Heart left ventricle (tissue), 16 donors: ENCODE measurements at regions not wholly inside any gene's neighbourhood (a gene's known extent, or its start where the extent isn't known, plus 50 kb on each side); places are given as distances from the start of the nearest gene placed in this dataset.

Source experiments
- ATAC-seq, 4 donors: fragments of 200-7000 bp; cut with Tn5 transposase; one replicate each; pipeline ENCODE4 v1.9.1; 2020 to 2022; ENCODE audit warnings: moderate library complexity in 4 of 4, mild to moderate bottlenecking in 3 of 4, moderate number of reproducible peaks in 1 of 4
- DNase-seq, 5 donors: peaks; one replicate each; pipeline ENCODE4 v3.0.0-alpha.2; 2020
- H3K27ac ChIP-seq, 12 donors: fragments of 200-600 bp; sonication (generic) in 4 of 12; one replicate each; pipeline versions ENCODE4 v1.5.0 to v1.8.0; 2016 to 2022; ENCODE audit warnings: mild to moderate bottlenecking in 2 of 12
- H3K27me3 ChIP-seq, 9 donors: fragments of 200-600 bp; sonication (generic) in 2 of 9; one replicate each; pipeline versions ENCODE4 v1.5.1 to v1.8.0; 2016 to 2022; ENCODE audit warnings: mild to moderate bottlenecking in 3 of 9
- H3K36me3 ChIP-seq, 9 donors: fragments of 200-600 bp; sonication (generic) in 2 of 9; one replicate each; pipeline versions ENCODE4 v1.5.0 to v1.8.0; 2018 to 2022; ENCODE audit warnings: mild to moderate bottlenecking in 2 of 9
- H3K4me1 ChIP-seq, 12 donors: fragments of 200-600 bp; sonication (generic) in 4 of 12; one replicate each; pipeline versions ENCODE4 v1.5.0 to v1.8.0; 2016 to 2022; ENCODE audit warnings: mild to moderate bottlenecking in 3 of 12
- H3K4me3 ChIP-seq, 12 donors: fragments of 200-600 bp; sonication (generic) in 4 of 12; one replicate each; pipeline versions ENCODE4 v1.5.0 to v1.8.0; 2017 to 2022; ENCODE audit warnings: mild to moderate bottlenecking in 9 of 12, moderate library complexity in 4 of 12
- H3K9me3 ChIP-seq, 12 donors: fragments of 200-600 bp; sonication (generic) in 4 of 12; one replicate each; pipeline versions ENCODE4 v1.5.0 to v1.8.0; 2016 to 2022; ENCODE audit warnings: mild to moderate bottlenecking in 1 of 12
- POLR2A ChIP-seq, 2 donors: fragments of 450-650 bp; IDR thresholded peaks; one replicate each; pipeline ENCODE4 v1.6.1; 2017; ENCODE audit warnings: antibody characterized with exemption in 2 of 2, mild to moderate bottlenecking in 2 of 2, moderate library complexity in 2 of 2
- WGBS, 4 donors: extraction: QIAGEN DNeasy Blood & Tissue Kit in 2 of 4; methylation state at CpG; one replicate each; pipeline versions ENCODE4 v1.1.5 to v1.1.7; 2013 to 2018; 5-methylcytosine and 5-hydroxymethylcytosine counted together
- intact Hi-C, 10 donors: fragments of 100-400 bp; cut with DNase I; formaldehyde crosslinking; loops; one replicate each; pipeline versions ENCODE4 v1.11.1 to v1.14.2; 2022
- TF ChIP-seq, protein P1 (sequence below), 12 donors: fragments of 200-600 bp; sonication (generic) in 4 of 12; IDR thresholded peaks; one replicate each; pipeline versions ENCODE4 v1.5.0 to v1.8.0; 2018 to 2022; ENCODE audit warnings: antibody characterized with exemption in 12 of 12, mild to moderate bottlenecking in 5 of 12
- donor health status: ischemic (EF 13 %, LVEDD 7.1; RV severe dilation, severe dysfunction).
- donor health status: healthy with polysubstance abuse.
- donor health status: DM: no; HTN: yes; CAD: no.
- donor health status: DM: no; HTN: no; CAD: no.
- donor health status: ischemic (EF 25% LVEDD 6.9; RV normal size, moderate dysfunction).
- donor health status: ischemic (EF 25% LVEDD 5.7; RV mildly dilated, moderate dysfunction).
- donor health status: healthy.
- donor health status: DM: yes; HTN: yes; CAD: no.
- donor health status: ischemic (EF 35%, LVEDD 5.7; RV mildly dilated, moderate dysfunction).
- donor health status: nonischemic (EF 11% LVEDD 7.7; RV severe dilation, severe dysfunction).
- donor health status: DM: yes; HTN: yes; CAD: no.
- donor health status: PGD.
- donor health status: ischemic (EF 29% LVEDD 5.4; RV normal size, mild dysfunction).
- donor health status: nonischemic (EF 23%, LVEDD 6.1; RV moderate dilation, normal function).

DNA sequence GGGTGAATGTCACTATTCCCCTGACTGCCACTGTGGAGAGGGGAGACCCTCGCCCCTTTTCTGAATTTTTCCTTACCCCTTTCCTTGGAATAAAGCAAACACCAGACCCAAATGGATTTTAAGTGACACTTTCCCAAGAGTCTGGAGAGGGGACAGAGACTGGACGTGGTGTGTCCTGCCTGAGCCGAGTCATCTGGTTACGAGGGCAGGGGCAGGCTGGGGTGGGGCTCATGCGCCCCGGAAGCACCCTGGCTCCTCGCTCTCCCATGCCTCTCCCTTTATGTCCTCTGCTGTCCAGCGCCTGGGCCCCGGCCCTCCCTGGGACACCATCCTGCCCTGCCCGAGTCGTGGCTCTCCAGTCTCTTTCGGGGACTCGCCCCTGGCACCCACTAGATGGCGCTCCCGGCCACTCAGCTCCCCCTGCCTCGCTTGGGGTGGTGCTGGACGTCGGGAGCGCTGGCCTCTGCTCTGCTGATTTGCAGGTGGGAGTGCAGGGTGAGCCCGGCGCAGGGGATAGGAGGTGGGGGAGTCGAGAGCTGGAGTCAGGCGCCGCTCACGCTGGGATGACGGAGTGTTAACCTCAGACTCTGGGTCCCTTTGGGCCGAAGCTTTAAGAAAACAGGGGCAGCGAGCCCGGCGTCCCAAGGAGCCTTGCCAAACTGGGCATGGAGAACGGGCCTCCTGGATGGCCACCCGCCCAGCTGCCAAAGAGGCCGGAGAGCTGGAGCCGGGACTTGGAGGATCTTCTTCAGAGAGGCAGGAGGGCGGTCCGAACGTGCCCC is 89.8 kb downstream of the RPS6KA4 start:
- Histone ChIP-seq H3K27ac (peak overlapping the region in 6 of 12 donors; percentile 12 to 92 (median 27)), H3K36me3 (no peaks in the 10 kb centered on the region), H3K4me3 (peak overlapping the region in 10 of 12 donors; percentile 10 to 51 (median 36)), H3K27me3 (peaks cover 0 to 21% (median 0%) of the 10 kb centered on the region in 9 donors), H3K4me1 (peaks cover 0 to 29% (median 14%) of the 10 kb centered on the region in 12 donors), H3K9me3 (no peaks in the 10 kb centered on the region)
- WGBS, 4 donors: 2 to 4% (median 3%) methylated on average over 32 to 37 of the region's 37 CpGs
- DNase-seq (peak; percentile 79 to 93 (median 83)), ATAC-seq (peak; percentile 87 to 98 (median 96))
- intact Hi-C loops: loop anchor here in 8 of 10 donors (2.0 to 10.0 kb wide), 3 partner anchors 204 to 276 kb away; partner anchors contain the start of gene NRXN2 (in 2 of the 8)
- no peak for TF ChIP-seq POLR2A (IDR thresholded peaks at IDR 0.05)
- TF ChIP-seq, protein P1, sequence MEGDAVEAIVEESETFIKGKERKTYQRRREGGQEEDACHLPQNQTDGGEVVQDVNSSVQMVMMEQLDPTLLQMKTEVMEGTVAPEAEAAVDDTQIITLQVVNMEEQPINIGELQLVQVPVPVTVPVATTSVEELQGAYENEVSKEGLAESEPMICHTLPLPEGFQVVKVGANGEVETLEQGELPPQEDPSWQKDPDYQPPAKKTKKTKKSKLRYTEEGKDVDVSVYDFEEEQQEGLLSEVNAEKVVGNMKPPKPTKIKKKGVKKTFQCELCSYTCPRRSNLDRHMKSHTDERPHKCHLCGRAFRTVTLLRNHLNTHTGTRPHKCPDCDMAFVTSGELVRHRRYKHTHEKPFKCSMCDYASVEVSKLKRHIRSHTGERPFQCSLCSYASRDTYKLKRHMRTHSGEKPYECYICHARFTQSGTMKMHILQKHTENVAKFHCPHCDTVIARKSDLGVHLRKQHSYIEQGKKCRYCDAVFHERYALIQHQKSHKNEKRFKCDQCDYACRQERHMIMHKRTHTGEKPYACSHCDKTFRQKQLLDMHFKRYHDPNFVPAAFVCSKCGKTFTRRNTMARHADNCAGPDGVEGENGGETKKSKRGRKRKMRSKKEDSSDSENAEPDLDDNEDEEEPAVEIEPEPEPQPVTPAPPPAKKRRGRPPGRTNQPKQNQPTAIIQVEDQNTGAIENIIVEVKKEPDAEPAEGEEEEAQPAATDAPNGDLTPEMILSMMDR (IDR thresholded peaks at IDR 0.05): peak; percentile 76 to 91 (median 84)

DNA sequence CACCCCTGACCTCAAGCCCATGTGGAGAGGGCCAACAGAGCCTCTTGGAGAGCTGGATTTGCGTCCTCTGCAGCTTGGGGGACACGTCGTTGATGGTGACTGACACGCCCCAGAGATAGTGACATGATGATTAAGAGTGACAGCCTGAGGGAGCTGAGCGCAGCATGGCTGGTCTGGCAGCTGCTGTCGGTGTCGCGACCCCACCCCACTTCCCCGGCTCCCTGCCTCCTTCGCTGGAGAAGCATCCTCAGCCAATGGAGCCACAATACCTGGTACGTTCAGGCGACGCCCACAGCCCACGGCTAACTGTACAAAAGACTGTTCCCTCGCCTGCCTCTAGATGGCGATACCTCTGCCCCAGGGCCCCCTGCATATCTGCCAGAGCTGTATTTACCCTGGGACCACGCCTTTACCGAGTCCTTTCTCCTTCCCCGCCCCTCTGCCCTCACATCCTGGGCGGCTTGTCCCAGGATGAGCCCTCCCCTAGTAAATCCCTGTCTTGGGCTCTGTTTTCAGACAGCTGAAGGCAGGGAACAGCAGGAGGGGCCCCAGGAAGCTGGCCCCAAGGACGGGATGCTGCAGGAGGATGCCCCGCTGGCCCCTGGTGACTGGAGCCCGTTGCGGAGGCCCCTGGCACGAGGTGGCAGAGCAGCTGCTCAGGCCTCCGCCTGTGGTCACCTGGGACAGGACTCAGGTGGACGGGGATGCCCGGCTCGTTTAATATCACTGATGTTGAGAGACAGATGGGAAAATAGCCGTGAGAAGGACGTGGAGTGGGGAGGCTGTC is 90.6 kb downstream of the RPS6KA4 start:
- intact Hi-C loops: loop anchor here in 8 of 10 donors (2.0 to 10.0 kb wide), 3 partner anchors 203 to 275 kb away; partner anchors contain the start of gene NRXN2 (in 3 of the 8)
- Histone ChIP-seq H3K9me3 (no peaks in the 10 kb centered on the region), H3K4me3 (peak overlapping the region in 10 of 12 donors; percentile 10 to 51 (median 36)), H3K27me3 (peaks cover 0 to 21% (median 0%) of the 10 kb centered on the region in 9 donors), H3K36me3 (no peaks in the 10 kb centered on the region), H3K27ac (peak overlapping the region in 1 of 12 donors; percentile 92), H3K4me1 (peaks cover 0 to 29% (median 14%) of the 10 kb centered on the region in 12 donors)
- peak; percentile 38 to 75 (median 52) for DNase-seq
- WGBS, 4 donors: 24 to 35% (median 29%) methylated on average over 21 to 31 of the region's 31 CpGs
- TF ChIP-seq POLR2A (IDR thresholded peaks at IDR 0.05): no peak
- TF ChIP-seq, protein P1 (IDR thresholded peaks at IDR 0.05): peak; percentile 59 to 89 (median 76)
- peak; percentile 75 to 88 (median 80) for ATAC-seq

DNA sequence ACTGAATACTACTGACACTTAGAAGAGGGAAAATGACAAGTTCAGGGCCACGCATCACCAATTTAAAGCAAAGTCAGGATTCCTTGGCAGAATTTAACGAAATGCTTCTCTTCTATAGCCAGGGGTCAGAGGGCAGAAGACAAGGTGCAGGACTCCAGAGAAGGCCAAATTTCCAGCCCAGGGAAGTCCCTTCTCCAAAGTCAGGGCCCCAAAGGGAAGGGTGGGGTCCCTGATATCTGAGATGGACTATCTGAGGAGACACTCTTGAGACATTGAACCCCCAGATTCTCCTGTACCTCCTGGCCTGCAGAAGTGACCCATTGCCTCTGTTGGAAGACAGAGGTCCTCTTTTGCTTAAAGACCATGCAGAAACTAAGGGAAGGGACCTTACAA is 91.2 kb downstream of the RPS6KA4 start:
- no peak overlapping the region for H3K4me3 ChIP-seq
- H3K27me3 ChIP-seq: peaks cover 0 to 21% (median 0%) of the 10 kb centered on the region in 9 donors
- no peaks in the 10 kb centered on the region for H3K36me3 ChIP-seq
- intact Hi-C loops: loop anchor here in 1 of 10 donors (10.0 kb wide), 1 partner anchor 275 kb away; the partner anchor contains the start of gene NRXN2
- 87 to 96% (median 90%) methylated on average over 2 of the region's 2 CpGs for WGBS, 4 donors
- no peak for TF ChIP-seq POLR2A (IDR thresholded peaks at IDR 0.05)
- TF ChIP-seq, protein P1 (IDR thresholded peaks at IDR 0.05): no peak
- DNase-seq: no peak
- H3K4me1 ChIP-seq: peaks cover 0 to 29% (median 14%) of the 10 kb centered on the region in 12 donors
- ATAC-seq: no peak
- no peak overlapping the region for H3K27ac ChIP-seq
- no peaks in the 10 kb centered on the region for H3K9me3 ChIP-seq
